ENCODE measurements at regions not wholly inside any gene's neighbourhood (a gene's known extent, or its start where the extent isn't known, plus 50 kb on each side); places are given as distances from the start of the nearest gene placed in this dataset.

GRCh38 chr12:76698316-76698715 lies 65.6 kb upstream of the ZDHHC17 start:
- H3K4me3 ChIP-seq (replicated peaks in 1 of 2; ENCODE audit: low read depth in 2 of 2, low read length in 2 of 2): no peak overlapping the region
- DNase-seq (ENCODE audit: low read depth in 2 of 2): no peak
- no peak for TF ChIP-seq CTCF (IDR thresholded peaks at IDR 0.05; ENCODE audit: low read depth, low read length)

- no peak overlapping the region for H3K4me3 ChIP-seq (replicated peaks in 1 of 2; ENCODE audit: low read depth in 2 of 2, low read length in 2 of 2)
- no peak for TF ChIP-seq CTCF (IDR thresholded peaks at IDR 0.05; ENCODE audit: low read depth, low read length)
- DNase-seq (ENCODE audit: low read depth in 2 of 2): no peak
Observed at GRCh38 chr12:76698966-76699365, 64.9 kb upstream of the ZDHHC17 start.

GRCh38 chr12:76701690-76702089 lies 62.2 kb upstream of the ZDHHC17 start:
- no peak for TF ChIP-seq CTCF (IDR thresholded peaks at IDR 0.05; ENCODE audit: low read depth, low read length)
- H3K4me3 ChIP-seq (replicated peaks in 1 of 2; ENCODE audit: low read depth in 2 of 2, low read length in 2 of 2): no peak overlapping the region
- DNase-seq (ENCODE audit: low read depth in 2 of 2): no peak

GRCh38 chr12:76702946-76703345 lies 61.0 kb upstream of the ZDHHC17 start:
- no peak for TF ChIP-seq CTCF (IDR thresholded peaks at IDR 0.05; ENCODE audit: low read depth, low read length)
- no peak for DNase-seq (ENCODE audit: low read depth in 2 of 2)
- H3K4me3 ChIP-seq (replicated peaks in 1 of 2; ENCODE audit: low read depth in 2 of 2, low read length in 2 of 2): no peak overlapping the region

- peak in 1 of 2 donors; percentile 22 for DNase-seq (ENCODE audit: low read depth in 2 of 2)
- H3K4me3 ChIP-seq (replicated peaks in 1 of 2; ENCODE audit: low read depth in 2 of 2, low read length in 2 of 2): no peak overlapping the region
- TF ChIP-seq CTCF (IDR thresholded peaks at IDR 0.05; ENCODE audit: low read depth, low read length): no peak
Observed at GRCh38 chr12:76704693-76705092, 59.2 kb upstream of the ZDHHC17 start.

GRCh38 chr12:76706101-76706500 lies 57.8 kb upstream of the ZDHHC17 start:
- H3K4me3 ChIP-seq (replicated peaks in 1 of 2; ENCODE audit: low read depth in 2 of 2, low read length in 2 of 2): no peak overlapping the region
- no peak for TF ChIP-seq CTCF (IDR thresholded peaks at IDR 0.05; ENCODE audit: low read depth, low read length)
- peak; percentile 16 to 32 for DNase-seq (ENCODE audit: low read depth in 2 of 2)

- no peak for DNase-seq (ENCODE audit: low read depth in 2 of 2)
- no peak for TF ChIP-seq CTCF (IDR thresholded peaks at IDR 0.05; ENCODE audit: low read depth, low read length)
- H3K4me3 ChIP-seq (replicated peaks in 1 of 2; ENCODE audit: low read depth in 2 of 2, low read length in 2 of 2): no peak overlapping the region
Observed at GRCh38 chr12:76706761-76707160, 57.2 kb upstream of the ZDHHC17 start.

Measured in cardiac fibroblast (primary cell).